ENCODE measurements at regions not wholly inside any gene's neighbourhood (a gene's known extent, or its start where the extent isn't known, plus 50 kb on each side); places are given as distances from the start of the nearest gene placed in this dataset.

GRCh38 chr9:78939311-78940065 is 632.3 kb upstream of the TLE4 start:
- TF ChIP-seq BHLHE40 (IDR thresholded peaks at IDR 0.05; ENCODE audit: borderline replicate concordance) (no peak), FOXM1 (IDR thresholded peaks at IDR 0.05; ENCODE audit: borderline replicate concordance) (no peak), TARDBP (IDR thresholded peaks at IDR 0.05) (no peak), HDGF (IDR thresholded peaks at IDR 0.05; ENCODE audit: borderline replicate concordance) (no peak), L3MBTL2 (conservative IDR thresholded peaks at IDR 0.05) (no peak), SP1 (IDR thresholded peaks at IDR 0.05) (no peak), FOXK2 (IDR thresholded peaks at IDR 0.05) (no peak), FOXA1 (IDR thresholded peaks at IDR 0.05) (no peak)
